Keratinocyte (primary cell): ENCODE measurements at regions not wholly inside any gene's neighbourhood (a gene's known extent, or its start where the extent isn't known, plus 50 kb on each side); places are given as distances from the start of the nearest gene placed in this dataset.

Experiments used
- DNase-seq: peaks from one replicate; pipeline ENCODE4 v3.0.0-alpha.2; 2011; ENCODE audit warnings: low read depth, missing footprints, low spot score
- FAIRE-seq: peaks from 2 replicates; lab custom pipeline; 2011; peaks lifted over from hg19 to GRCh38; lab: Jason Lieb, UNC
- H2AFZ ChIP-seq: 2 replicates; pipeline ENCODE4 v1.6.0; 2012; ENCODE audit warnings: low read length, control low read depth, inconsistent platforms; ENCODE audit not compliant: control insufficient read depth
- H3K27ac ChIP-seq: 2 replicates; pipeline ENCODE4 v1.5.1; 2011; ENCODE audit warnings: low read length; ENCODE audit not compliant: control insufficient read depth, insufficient read depth
- H3K27me3 ChIP-seq: 3 replicates; pipeline ENCODE4 v1.6.0; 2011; ENCODE audit warnings: low read length; ENCODE audit not compliant: control insufficient read depth, insufficient read depth; ENCODE audit errors: extremely low read depth
- H3K36me3 ChIP-seq, 2 experiments: 2 replicates in 1 of 2; 3 replicates in 1 of 2; pipeline ENCODE4 v1.5.1; 2011; ENCODE audit warnings: low read length in 2 of 2, mild to moderate bottlenecking in 1 of 2; ENCODE audit not compliant: control insufficient read depth in 2 of 2, insufficient read depth in 2 of 2; ENCODE audit errors: extremely low read depth in 1 of 2
- H3K4me1 ChIP-seq: 3 replicates; pipeline ENCODE4 v1.5.1; 2011; ENCODE audit warnings: low read length; ENCODE audit not compliant: control insufficient read depth, insufficient read depth; ENCODE audit errors: extremely low read depth
- H3K4me2 ChIP-seq: 3 replicates; pipeline ENCODE4 v1.6.0; 2011; ENCODE audit warnings: low read depth, low read length; ENCODE audit not compliant: control insufficient read depth, insufficient read depth; ENCODE audit errors: extremely low read depth
- H3K4me3 ChIP-seq, 3 experiments: fragments of 200-600 bp in 1 of 3; sonication (generic) in 1 of 3; 2 replicates in 2 of 3; 3 replicates in 1 of 3; pipeline ENCODE4 v1.5.1; 2011 to 2016; ENCODE audit warnings: low read length in 3 of 3, mild to moderate bottlenecking in 3 of 3, control low read depth in 2 of 3, inconsistent platforms in 1 of 3, low read depth in 1 of 3, mixed read lengths in 1 of 3, mixed run types in 1 of 3, moderate library complexity in 1 of 3; ENCODE audit not compliant: control insufficient read depth in 2 of 3, insufficient read depth in 2 of 3; ENCODE audit errors: extremely low read depth in 1 of 3
- H3K79me2 ChIP-seq: 2 replicates; pipeline ENCODE4 v1.6.0; 2012; ENCODE audit warnings: low read length; ENCODE audit not compliant: control insufficient read depth, insufficient read depth
- H3K9ac ChIP-seq: 3 replicates; pipeline ENCODE4 v1.6.0; 2011; ENCODE audit warnings: low read length; ENCODE audit not compliant: control insufficient read depth, insufficient read depth; ENCODE audit errors: extremely low read depth
- H3K9me1 ChIP-seq: 3 replicates; pipeline ENCODE4 v1.6.0; 2011; ENCODE audit warnings: low read length; ENCODE audit not compliant: control insufficient read depth, insufficient read depth; ENCODE audit errors: extremely low read depth
- H3K9me3 ChIP-seq: 2 replicates; pipeline ENCODE4 v1.5.1; 2012; ENCODE audit warnings: low read depth, low read length; ENCODE audit not compliant: control insufficient read depth
- H4K20me1 ChIP-seq: 3 replicates; pipeline ENCODE4 v1.6.0; 2011; ENCODE audit warnings: low read length; ENCODE audit not compliant: control insufficient read depth, insufficient read depth; ENCODE audit errors: extremely low read depth
- CTCF ChIP-seq, 3 experiments: IDR thresholded peaks in 1 of 3; conservative IDR thresholded peaks in 1 of 3; optimal IDR thresholded peaks in 1 of 3; 2 replicates in 2 of 3; 3 replicates in 1 of 3; pipeline versions ENCODE3 to v1.5.1; 2011; ENCODE audit warnings: low read length in 3 of 3, mild to moderate bottlenecking in 3 of 3, moderate library complexity in 2 of 3, control low read depth in 1 of 3, inconsistent platforms in 1 of 3; ENCODE audit not compliant: insufficient read depth in 2 of 3; ENCODE audit errors: extremely low read depth in 1 of 3
- EZH2 ChIP-seq: IDR thresholded peaks from one replicate; pipeline ENCODE4 v1.6.1; 2012; ENCODE audit warnings: inconsistent platforms, mild to moderate bottlenecking, low read length, moderate library complexity
- dilution Hi-C: fragments of 300-500 bp; cut with MboI; formaldehyde crosslinking; loops from one replicate; pipeline ENCODE4 v1.7.0; 2020; ENCODE audit warnings: low sequenced_read_pairs; ENCODE audit not compliant: extremely low pct_ligation_motif_present

- Histone ChIP-seq H3K4me2 (no peak overlapping the region), H3K79me2 (no peaks in the 10 kb centered on the region), H3K4me3 (no peak overlapping the region), H3K4me1 (no peaks in the 10 kb centered on the region), H3K9ac (no peak overlapping the region), H3K9me3 (no peaks in the 10 kb centered on the region), H4K20me1 (no peaks in the 10 kb centered on the region), H3K27me3 (no peaks in the 10 kb centered on the region), H3K27ac (no peak overlapping the region), H2AFZ (no peak overlapping the region), H3K9me1 (no peaks in the 10 kb centered on the region), H3K36me3 (no peaks in the 10 kb centered on the region)
- DNase-seq (no peak), FAIRE-seq (no peak)
- no peak for TF ChIP-seq CTCF (optimal IDR thresholded peaks at IDR 0.05 in 1 of 3, IDR thresholded peaks at IDR 0.05 in 1 of 3, conservative IDR thresholded peaks at IDR 0.05 in 1 of 3; ENCODE audit: extremely low read depth in 1 of 3, insufficient read depth in 2 of 3, low read length in 3 of 3)
- no peak for TF ChIP-seq EZH2
- dilution Hi-C loops, result no loop called here
These were observed 1786.3 kb upstream of the TENM3 start for GRCh38 chr4:180456928-180457327.

GRCh38 chr4:180462116-180462515 lies 1781.1 kb upstream of the TENM3 start:
- TF ChIP-seq EZH2, result no peak
- Histone ChIP-seq H2AFZ (no peak overlapping the region), H3K27ac (no peak overlapping the region), H3K4me2 (no peak overlapping the region), H3K27me3 (no peaks in the 10 kb centered on the region), H3K79me2 (no peaks in the 10 kb centered on the region), H3K9me1 (no peaks in the 10 kb centered on the region), H3K36me3 (no peaks in the 10 kb centered on the region), H3K4me1 (no peaks in the 10 kb centered on the region), H3K9me3 (no peaks in the 10 kb centered on the region), H3K9ac (no peak overlapping the region), H4K20me1 (no peaks in the 10 kb centered on the region), H3K4me3 (no peak overlapping the region)
- dilution Hi-C loops, result no loop called here
- DNase-seq, result no peak
- no peak for FAIRE-seq

GRCh38 chr4:180465364-180465763 lies 1777.8 kb upstream of the TENM3 start:
- no peak overlapping the region for H3K27ac ChIP-seq
- no peaks in the 10 kb centered on the region for H4K20me1 ChIP-seq
- H3K9me1 ChIP-seq, result no peaks in the 10 kb centered on the region
- FAIRE-seq (no peak), DNase-seq (no peak)
- dilution Hi-C loops, result no loop called here
- no peaks in the 10 kb centered on the region for H3K27me3 ChIP-seq
- no peak overlapping the region for H3K9ac ChIP-seq
- no peak overlapping the region for H2AFZ ChIP-seq
- H3K4me3 ChIP-seq, result no peak overlapping the region
- no peaks in the 10 kb centered on the region for H3K4me1 ChIP-seq
- H3K36me3 ChIP-seq, result no peaks in the 10 kb centered on the region
- TF ChIP-seq CTCF (optimal IDR thresholded peaks at IDR 0.05 in 1 of 3, IDR thresholded peaks at IDR 0.05 in 1 of 3, conservative IDR thresholded peaks at IDR 0.05 in 1 of 3; ENCODE audit: extremely low read depth in 1 of 3, insufficient read depth in 2 of 3, low read length in 3 of 3) (no peak), EZH2 (no peak)
- H3K79me2 ChIP-seq, result no peaks in the 10 kb centered on the region
- H3K9me3 ChIP-seq, result no peaks in the 10 kb centered on the region
- H3K4me2 ChIP-seq, result no peak overlapping the region
